HEK293 (cell line): ENCODE measurements at regions not wholly inside any gene's neighbourhood (a gene's known extent, or its start where the extent isn't known, plus 50 kb on each side); places are given as distances from the start of the nearest gene placed in this dataset.

Source experiments
- ATF2 ChIP-seq: fragments of 450-650 bp; formaldehyde crosslinking; IDR thresholded peaks from 2 replicates; pipeline ENCODE4 v1.5.1; 2016; ENCODE audit warnings: missing biosample characterization, missing genetic modification characterization, low read depth
- BCL11A ChIP-seq: fragments of 450-650 bp; formaldehyde crosslinking; IDR thresholded peaks from 2 replicates; pipeline ENCODE4 v1.5.1; 2016; ENCODE audit warnings: low read depth, missing biosample characterization, missing genetic modification characterization
- BCL11B ChIP-seq: fragments of 450-650 bp; formaldehyde crosslinking; IDR thresholded peaks from 2 replicates; pipeline ENCODE4 v1.5.1; 2016; ENCODE audit warnings: low read depth, missing biosample characterization, missing genetic modification characterization
- GFI1B ChIP-seq: fragments of 450-650 bp; formaldehyde crosslinking; IDR thresholded peaks from 2 replicates; pipeline ENCODE4 v1.5.1; 2016; ENCODE audit warnings: missing biosample characterization, missing genetic modification characterization
- KLF1 ChIP-seq: fragments of 450-650 bp; formaldehyde crosslinking; IDR thresholded peaks from 2 replicates; pipeline ENCODE4 v1.5.1; 2016; ENCODE audit warnings: missing biosample characterization, missing genetic modification characterization
- KLF17 ChIP-seq: fragments of 450-650 bp; formaldehyde crosslinking; IDR thresholded peaks from 2 replicates; pipeline ENCODE4 v1.5.1; 2016; ENCODE audit warnings: missing biosample characterization, missing genetic modification characterization
- MZF1 ChIP-seq: fragments of 450-650 bp; formaldehyde crosslinking; IDR thresholded peaks from 2 replicates; pipeline ENCODE4 v1.5.1; 2017; ENCODE audit warnings: missing biosample characterization, missing genetic modification characterization, borderline replicate concordance
- SCRT2 ChIP-seq: fragments of 450-650 bp; formaldehyde crosslinking; IDR thresholded peaks from 2 replicates; pipeline ENCODE4 v1.5.1; 2016; ENCODE audit warnings: missing biosample characterization, missing genetic modification characterization
- ZBTB17 ChIP-seq: fragments of 450-650 bp; formaldehyde crosslinking; IDR thresholded peaks from 2 replicates; pipeline ENCODE4 v1.5.1; 2016; ENCODE audit warnings: missing biosample characterization, missing genetic modification characterization
- ZNF24 ChIP-seq: fragments of 450-650 bp; formaldehyde crosslinking; IDR thresholded peaks from 2 replicates; pipeline ENCODE4 v1.5.1; 2016; ENCODE audit warnings: missing biosample characterization, missing genetic modification characterization
- ZNF292 ChIP-seq: fragments of 450-650 bp; formaldehyde crosslinking; IDR thresholded peaks from 2 replicates; pipeline ENCODE4 v1.5.1; 2016; ENCODE audit warnings: low read depth, missing biosample characterization, missing genetic modification characterization, borderline replicate concordance
- ZNF335 ChIP-seq: fragments of 450-650 bp; formaldehyde crosslinking; conservative IDR thresholded peaks from 2 replicates; pipeline ENCODE4 v1.5.1; 2016; ENCODE audit warnings: missing biosample characterization, missing genetic modification characterization
- ZNF341 ChIP-seq: fragments of 450-650 bp; formaldehyde crosslinking; IDR thresholded peaks from 2 replicates; pipeline ENCODE4; 2016; ENCODE audit warnings: low read depth, missing biosample characterization, missing genetic modification characterization
- ZNF354C ChIP-seq: fragments of 450-650 bp; formaldehyde crosslinking; IDR thresholded peaks from 2 replicates; pipeline ENCODE4 v1.5.1; 2016; ENCODE audit warnings: missing biosample characterization, missing genetic modification characterization, low read depth, borderline replicate concordance
- ZNF366 ChIP-seq: fragments of 450-650 bp; formaldehyde crosslinking; conservative IDR thresholded peaks from 2 replicates; pipeline ENCODE4 v1.5.1; 2016; ENCODE audit warnings: missing biosample characterization, missing genetic modification characterization
- ZNF423 ChIP-seq: fragments of 450-650 bp; formaldehyde crosslinking; IDR thresholded peaks from 2 replicates; pipeline ENCODE4 v1.5.1; 2016; ENCODE audit warnings: missing biosample characterization, missing genetic modification characterization
- ZNF501 ChIP-seq: fragments of 450-650 bp; formaldehyde crosslinking; IDR thresholded peaks from 2 replicates; pipeline ENCODE4 v1.5.1; 2016; ENCODE audit warnings: missing biosample characterization, missing genetic modification characterization
- ZNF624 ChIP-seq: fragments of 450-650 bp; formaldehyde crosslinking; IDR thresholded peaks from 2 replicates; pipeline ENCODE4 v1.5.1; 2017; ENCODE audit warnings: missing biosample characterization, missing genetic modification characterization
- ZNF660 ChIP-seq: fragments of 450-650 bp; IDR thresholded peaks from 2 replicates; pipeline ENCODE4 v1.5.1; 2018; ENCODE audit warnings: missing biosample characterization, mild to moderate bottlenecking, missing genetic modification characterization
- ZNF843 ChIP-seq: fragments of 450-650 bp; formaldehyde crosslinking; IDR thresholded peaks from 2 replicates; pipeline ENCODE4 v1.5.1; 2016; ENCODE audit warnings: missing biosample characterization, missing genetic modification characterization
- ZSCAN16 ChIP-seq: fragments of 450-650 bp; formaldehyde crosslinking; IDR thresholded peaks from 2 replicates; pipeline ENCODE4 v1.5.1; 2016; ENCODE audit warnings: missing biosample characterization, missing genetic modification characterization
- TF ChIP-seq, protein P1 (sequence below): fragments of 450-650 bp; formaldehyde crosslinking; IDR thresholded peaks from 2 replicates; pipeline ENCODE4 v1.5.1; 2016; ENCODE audit warnings: missing biosample characterization, missing genetic modification characterization
- TF ChIP-seq, protein P2 (sequence below): fragments of 450-650 bp; formaldehyde crosslinking; IDR thresholded peaks from 2 replicates; pipeline ENCODE4 v1.5.1; 2016; ENCODE audit warnings: missing biosample characterization, missing genetic modification characterization
- TF ChIP-seq, protein P3 (sequence below): fragments of 450-650 bp; IDR thresholded peaks from 2 replicates; pipeline ENCODE4 v1.5.1; 2018; ENCODE audit warnings: missing biosample characterization, missing genetic modification characterization
- TF ChIP-seq, protein P4 (sequence below): fragments of 450-650 bp; formaldehyde crosslinking; IDR thresholded peaks from 2 replicates; pipeline ENCODE4 v1.5.1; 2016; ENCODE audit warnings: missing biosample characterization, missing genetic modification characterization

DNA sequence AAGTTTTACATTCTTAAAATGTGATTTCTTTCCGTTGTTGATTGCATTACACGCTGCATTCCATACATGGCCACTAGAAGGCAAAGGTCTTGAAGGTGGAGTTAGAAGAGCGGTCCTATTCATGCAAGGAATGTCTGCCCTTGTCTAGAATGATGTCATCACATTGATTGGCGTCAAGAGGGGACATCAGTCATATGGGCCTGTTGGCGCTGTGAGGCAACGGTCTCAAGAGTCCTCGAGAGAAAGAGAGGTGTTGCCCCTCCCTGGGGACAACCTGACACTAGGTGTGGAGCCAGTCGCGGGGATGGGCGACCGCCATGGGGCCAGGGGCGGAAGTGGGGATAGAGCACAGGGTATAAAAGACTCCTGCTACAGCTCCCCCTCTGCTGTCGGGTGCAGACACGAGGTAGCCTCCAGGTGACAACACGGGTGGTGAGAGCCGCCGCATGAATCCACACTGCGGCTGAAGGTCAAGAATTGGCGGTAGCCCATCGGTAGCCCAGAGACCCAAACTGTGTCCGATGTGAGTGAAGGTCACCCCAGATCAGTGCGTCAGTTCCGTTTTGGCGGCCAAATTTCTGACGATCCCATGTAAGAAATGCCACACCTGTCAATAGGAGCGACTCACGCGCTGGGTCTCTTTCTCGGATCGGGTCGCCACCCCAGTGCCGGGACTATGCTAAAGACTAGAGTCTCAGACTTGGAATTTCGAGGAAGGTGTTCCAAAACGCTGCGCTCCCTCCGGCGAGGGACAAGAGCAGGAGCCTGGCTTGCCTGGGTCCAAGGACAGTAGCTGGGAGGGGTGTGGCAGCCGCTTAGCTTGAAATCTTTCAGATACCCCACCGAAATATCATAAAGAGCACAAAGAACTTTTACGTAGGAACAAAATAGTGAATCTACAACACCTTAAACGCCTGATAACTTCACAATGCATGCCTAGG lies 93.2 kb upstream of the ZNF184 start (continued):
- TF ChIP-seq ATF2 (tag by site-specific recombination) (peak; percentile 98), ZNF366 (peak; percentile 74), KLF17 (tag by site-specific recombination) (0 out of 2 replicates have a peak, but pooled peaks have one; percentile 51), ZNF423 (tag by site-specific recombination) (0 out of 2 replicates have a peak, but pooled peaks have one; percentile 22), BCL11B (tag by site-specific recombination) (0 out of 2 replicates have a peak, but pooled peaks have one; percentile 3), ZNF354C (tag by site-specific recombination) (no peak), ZNF843 (tag by site-specific recombination) (peak; percentile 20; the same call in 1 of the 2 replicates), SCRT2 (tag by site-specific recombination) (peak; percentile 48; the same call in 1 of the 2 replicates), GFI1B (tag by site-specific recombination) (no peak), ZNF341 (tag by site-specific recombination) (peak; percentile 43; the same call in 1 of the 2 replicates), BCL11A (tag by site-specific recombination) (peak; percentile 27; the same call in 1 of the 2 replicates), ZNF660 (peak; percentile 94), ZBTB17 (tag by site-specific recombination) (peak; percentile 72), MZF1 (tag by site-specific recombination) (peak; percentile 32; the same call in 1 of the 2 replicates), ZSCAN16 (no peak), ZNF335 (tag by site-specific recombination) (peak; percentile 82), ZNF24 (tag by site-specific recombination) (no peak), ZNF292 (tag by site-specific recombination) (no peak), ZNF624 (tag by site-specific recombination) (no peak), ZNF501 (tag by site-specific recombination) (peak; percentile 66; the same call in 1 of the 2 replicates), KLF1 (tag by site-specific recombination) (peak; percentile 49; the same call in 1 of the 2 replicates)
- TF ChIP-seq, protein P1, sequence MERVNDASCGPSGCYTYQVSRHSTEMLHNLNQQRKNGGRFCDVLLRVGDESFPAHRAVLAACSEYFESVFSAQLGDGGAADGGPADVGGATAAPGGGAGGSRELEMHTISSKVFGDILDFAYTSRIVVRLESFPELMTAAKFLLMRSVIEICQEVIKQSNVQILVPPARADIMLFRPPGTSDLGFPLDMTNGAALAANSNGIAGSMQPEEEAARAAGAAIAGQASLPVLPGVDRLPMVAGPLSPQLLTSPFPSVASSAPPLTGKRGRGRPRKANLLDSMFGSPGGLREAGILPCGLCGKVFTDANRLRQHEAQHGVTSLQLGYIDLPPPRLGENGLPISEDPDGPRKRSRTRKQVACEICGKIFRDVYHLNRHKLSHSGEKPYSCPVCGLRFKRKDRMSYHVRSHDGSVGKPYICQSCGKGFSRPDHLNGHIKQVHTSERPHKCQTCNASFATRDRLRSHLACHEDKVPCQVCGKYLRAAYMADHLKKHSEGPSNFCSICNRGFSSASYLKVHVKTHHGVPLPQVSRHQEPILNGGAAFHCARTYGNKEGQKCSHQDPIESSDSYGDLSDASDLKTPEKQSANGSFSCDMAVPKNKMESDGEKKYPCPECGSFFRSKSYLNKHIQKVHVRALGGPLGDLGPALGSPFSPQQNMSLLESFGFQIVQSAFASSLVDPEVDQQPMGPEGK (tag by site-specific recombination), result peak; percentile 75
- TF ChIP-seq, protein P2, sequence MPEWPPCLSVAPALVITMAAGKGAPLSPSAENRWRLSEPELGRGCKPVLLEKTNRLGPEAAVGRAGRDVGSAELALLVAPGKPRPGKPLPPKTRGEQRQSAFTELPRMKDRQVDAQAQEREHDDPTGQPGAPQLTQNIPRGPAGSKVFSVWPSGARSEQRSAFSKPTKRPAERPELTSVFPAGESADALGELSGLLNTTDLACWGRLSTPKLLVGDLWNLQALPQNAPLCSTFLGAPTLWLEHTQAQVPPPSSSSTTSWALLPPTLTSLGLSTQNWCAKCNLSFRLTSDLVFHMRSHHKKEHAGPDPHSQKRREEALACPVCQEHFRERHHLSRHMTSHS, result no peak
- TF ChIP-seq, protein P3, sequence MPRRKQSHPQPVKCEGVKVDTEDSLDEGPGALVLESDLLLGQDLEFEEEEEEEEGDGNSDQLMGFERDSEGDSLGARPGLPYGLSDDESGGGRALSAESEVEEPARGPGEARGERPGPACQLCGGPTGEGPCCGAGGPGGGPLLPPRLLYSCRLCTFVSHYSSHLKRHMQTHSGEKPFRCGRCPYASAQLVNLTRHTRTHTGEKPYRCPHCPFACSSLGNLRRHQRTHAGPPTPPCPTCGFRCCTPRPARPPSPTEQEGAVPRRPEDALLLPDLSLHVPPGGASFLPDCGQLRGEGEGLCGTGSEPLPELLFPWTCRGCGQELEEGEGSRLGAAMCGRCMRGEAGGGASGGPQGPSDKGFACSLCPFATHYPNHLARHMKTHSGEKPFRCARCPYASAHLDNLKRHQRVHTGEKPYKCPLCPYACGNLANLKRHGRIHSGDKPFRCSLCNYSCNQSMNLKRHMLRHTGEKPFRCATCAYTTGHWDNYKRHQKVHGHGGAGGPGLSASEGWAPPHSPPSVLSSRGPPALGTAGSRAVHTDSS, result no peak
- TF ChIP-seq, protein P4, sequence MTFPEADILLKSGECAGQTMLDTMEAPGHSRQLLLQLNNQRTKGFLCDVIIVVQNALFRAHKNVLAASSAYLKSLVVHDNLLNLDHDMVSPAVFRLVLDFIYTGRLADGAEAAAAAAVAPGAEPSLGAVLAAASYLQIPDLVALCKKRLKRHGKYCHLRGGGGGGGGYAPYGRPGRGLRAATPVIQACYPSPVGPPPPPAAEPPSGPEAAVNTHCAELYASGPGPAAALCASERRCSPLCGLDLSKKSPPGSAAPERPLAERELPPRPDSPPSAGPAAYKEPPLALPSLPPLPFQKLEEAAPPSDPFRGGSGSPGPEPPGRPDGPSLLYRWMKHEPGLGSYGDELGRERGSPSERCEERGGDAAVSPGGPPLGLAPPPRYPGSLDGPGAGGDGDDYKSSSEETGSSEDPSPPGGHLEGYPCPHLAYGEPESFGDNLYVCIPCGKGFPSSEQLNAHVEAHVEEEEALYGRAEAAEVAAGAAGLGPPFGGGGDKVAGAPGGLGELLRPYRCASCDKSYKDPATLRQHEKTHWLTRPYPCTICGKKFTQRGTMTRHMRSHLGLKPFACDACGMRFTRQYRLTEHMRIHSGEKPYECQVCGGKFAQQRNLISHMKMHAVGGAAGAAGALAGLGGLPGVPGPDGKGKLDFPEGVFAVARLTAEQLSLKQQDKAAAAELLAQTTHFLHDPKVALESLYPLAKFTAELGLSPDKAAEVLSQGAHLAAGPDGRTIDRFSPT (tag by site-specific recombination), result peak; percentile 83
